22Rv1 (cell line): ENCODE measurements at regions not wholly inside any gene's neighbourhood (a gene's known extent, or its start where the extent isn't known, plus 50 kb on each side); places are given as distances from the start of the nearest gene placed in this dataset.

Experiments used
- ZFX ChIP-seq: fragments of 450-650 bp; IDR thresholded peaks from 2 replicates; pipeline ENCODE4 v1.6.1; 2017; ENCODE audit warnings: antibody characterized with exemption, borderline replicate concordance
- TF ChIP-seq, protein P1 (sequence below): fragments of 450-650 bp; IDR thresholded peaks from 2 replicates; pipeline ENCODE4 v1.5.1; 2017; ENCODE audit warnings: mild to moderate bottlenecking

GRCh38 chr2:167551416-167551815 is 663.1 kb downstream of the XIRP2 start:
- TF ChIP-seq, protein P1, sequence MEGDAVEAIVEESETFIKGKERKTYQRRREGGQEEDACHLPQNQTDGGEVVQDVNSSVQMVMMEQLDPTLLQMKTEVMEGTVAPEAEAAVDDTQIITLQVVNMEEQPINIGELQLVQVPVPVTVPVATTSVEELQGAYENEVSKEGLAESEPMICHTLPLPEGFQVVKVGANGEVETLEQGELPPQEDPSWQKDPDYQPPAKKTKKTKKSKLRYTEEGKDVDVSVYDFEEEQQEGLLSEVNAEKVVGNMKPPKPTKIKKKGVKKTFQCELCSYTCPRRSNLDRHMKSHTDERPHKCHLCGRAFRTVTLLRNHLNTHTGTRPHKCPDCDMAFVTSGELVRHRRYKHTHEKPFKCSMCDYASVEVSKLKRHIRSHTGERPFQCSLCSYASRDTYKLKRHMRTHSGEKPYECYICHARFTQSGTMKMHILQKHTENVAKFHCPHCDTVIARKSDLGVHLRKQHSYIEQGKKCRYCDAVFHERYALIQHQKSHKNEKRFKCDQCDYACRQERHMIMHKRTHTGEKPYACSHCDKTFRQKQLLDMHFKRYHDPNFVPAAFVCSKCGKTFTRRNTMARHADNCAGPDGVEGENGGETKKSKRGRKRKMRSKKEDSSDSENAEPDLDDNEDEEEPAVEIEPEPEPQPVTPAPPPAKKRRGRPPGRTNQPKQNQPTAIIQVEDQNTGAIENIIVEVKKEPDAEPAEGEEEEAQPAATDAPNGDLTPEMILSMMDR, result no peak
- TF ChIP-seq ZFX, result no peak
